H1 (cell line): ENCODE measurements at regions not wholly inside any gene's neighbourhood (a gene's known extent, or its start where the extent isn't known, plus 50 kb on each side); places are given as distances from the start of the nearest gene placed in this dataset.

Experiments
- EGR1 ChIP-seq: IDR thresholded peaks from 2 replicates; pipeline ENCODE4 v1.6.1; 2011; ENCODE audit warnings: low read depth, low read length, borderline replicate concordance
- GABPA ChIP-seq: IDR thresholded peaks from 2 replicates; pipeline ENCODE4 v1.6.1; 2011; ENCODE audit warnings: mild to moderate bottlenecking, low read length, moderate library complexity, borderline replicate concordance; ENCODE audit not compliant: insufficient read depth
- MAFK ChIP-seq: IDR thresholded peaks from 2 replicates; pipeline ENCODE4 v1.6.1; 2012; ENCODE audit warnings: low read depth, mild to moderate bottlenecking, improper control_type of control experiment, low read length
- NANOG ChIP-seq: IDR thresholded peaks from 2 replicates; pipeline ENCODE4 v1.6.1; 2011; ENCODE audit warnings: low read length, low read depth, mild to moderate bottlenecking, inconsistent platforms; ENCODE audit not compliant: insufficient read depth, poor library complexity, severe bottlenecking
- RXRA ChIP-seq: IDR thresholded peaks from 2 replicates; pipeline ENCODE4 v1.6.1; 2011; ENCODE audit warnings: low read depth, mild to moderate bottlenecking, low read length, moderate library complexity; ENCODE audit not compliant: insufficient read depth
- TF ChIP-seq, protein P1 (sequence below): IDR thresholded peaks from 2 replicates; pipeline ENCODE4 v1.6.1; 2011; ENCODE audit warnings: low read length, improper control_type of control experiment

DNA sequence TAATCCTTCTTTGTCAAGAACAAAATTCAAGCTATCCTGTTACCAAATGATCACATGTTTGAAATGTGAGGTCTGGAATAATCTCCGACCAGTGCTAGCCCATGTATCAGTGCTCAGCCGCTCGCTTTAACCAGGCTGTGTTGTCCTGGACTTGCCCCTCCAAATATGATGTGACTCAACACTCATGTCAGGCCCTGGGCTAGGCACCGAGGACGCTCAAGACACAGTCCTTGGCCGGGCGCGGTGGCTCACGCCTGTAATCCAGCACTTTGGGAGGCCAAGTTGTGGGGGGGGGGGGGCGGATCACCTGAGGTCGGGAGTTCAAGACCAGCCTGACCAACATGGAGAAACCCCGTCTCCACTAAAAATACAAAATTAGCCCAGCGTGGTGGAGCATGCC lies 54.1 kb upstream of the WNT7B start (continued):
- TF ChIP-seq, protein P1, sequence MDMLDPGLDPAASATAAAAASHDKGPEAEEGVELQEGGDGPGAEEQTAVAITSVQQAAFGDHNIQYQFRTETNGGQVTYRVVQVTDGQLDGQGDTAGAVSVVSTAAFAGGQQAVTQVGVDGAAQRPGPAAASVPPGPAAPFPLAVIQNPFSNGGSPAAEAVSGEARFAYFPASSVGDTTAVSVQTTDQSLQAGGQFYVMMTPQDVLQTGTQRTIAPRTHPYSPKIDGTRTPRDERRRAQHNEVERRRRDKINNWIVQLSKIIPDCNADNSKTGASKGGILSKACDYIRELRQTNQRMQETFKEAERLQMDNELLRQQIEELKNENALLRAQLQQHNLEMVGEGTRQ: no peak
- TF ChIP-seq EGR1 (no peak), GABPA (no peak), NANOG (no peak), MAFK (no peak), RXRA (no peak)
